Adipocyte (in vitro differentiated cells): ENCODE measurements at regions not wholly inside any gene's neighbourhood (a gene's known extent, or its start where the extent isn't known, plus 50 kb on each side); places are given as distances from the start of the nearest gene placed in this dataset.

ENCODE experiments used
- DNase-seq: peaks from one replicate; pipeline ENCODE4 v3.0.0-alpha.2; 2015; ENCODE audit warnings: low read depth
- H3K27me3 ChIP-seq: replicated peaks from 2 replicates; pipeline ENCODE4 v1.7.0; 2013; ENCODE audit warnings: mild to moderate bottlenecking, low read length, moderate library complexity; ENCODE audit not compliant: control insufficient read depth, insufficient read depth
- H3K36me3 ChIP-seq: 2 replicates; pipeline ENCODE4 v1.7.0; 2013; ENCODE audit warnings: low read length, mild to moderate bottlenecking, moderate library complexity; ENCODE audit not compliant: control insufficient read depth, insufficient read depth, severe bottlenecking
- H3K4me1 ChIP-seq: 2 replicates; pipeline ENCODE4 v1.7.0; 2013; ENCODE audit warnings: mild to moderate bottlenecking, low read length, moderate library complexity; ENCODE audit not compliant: control insufficient read depth, insufficient read depth
- H3K4me3 ChIP-seq: 2 replicates; pipeline ENCODE4 v1.7.0; 2013; ENCODE audit warnings: mild to moderate bottlenecking, low read length, moderate library complexity
- H3K9ac ChIP-seq: 2 replicates; pipeline ENCODE4 v1.7.0; 2013; ENCODE audit warnings: mild to moderate bottlenecking, low read length, moderate library complexity
- H3K9me3 ChIP-seq: 2 replicates; pipeline ENCODE4 v1.7.0; 2013; ENCODE audit warnings: mild to moderate bottlenecking, low read length, moderate library complexity; ENCODE audit not compliant: control insufficient read depth

- no peak overlapping the region for H3K9ac ChIP-seq
- no peak for DNase-seq
- H3K9me3 ChIP-seq: no peaks in the 10 kb centered on the region
- H3K4me1 ChIP-seq: no peaks in the 10 kb centered on the region
- H3K27me3 ChIP-seq: no peaks in the 10 kb centered on the region
- peaks cover 4% of the 10 kb centered on the region for H3K36me3 ChIP-seq
- H3K4me3 ChIP-seq: no peak overlapping the region
These were observed 420.0 kb downstream of the CTTN start for GRCh38 chr11:70818351-70818750.

GRCh38 chr11:70819022-70819421 lies 420.7 kb downstream of the CTTN start:
- Histone ChIP-seq H3K9me3 (no peaks in the 10 kb centered on the region), H3K36me3 (peaks cover 4% of the 10 kb centered on the region), H3K9ac (no peak overlapping the region), H3K4me3 (no peak overlapping the region), H3K27me3 (no peaks in the 10 kb centered on the region), H3K4me1 (no peaks in the 10 kb centered on the region)
- no peak for DNase-seq

GRCh38 chr11:70820311-70820710 lies 422.0 kb downstream of the CTTN start:
- H3K9ac ChIP-seq: no peak overlapping the region

GRCh38 chr11:70820712-70821111 lies 422.4 kb downstream of the CTTN start:
- no peak overlapping the region for H3K4me3 ChIP-seq
- no peaks in the 10 kb centered on the region for H3K9me3 ChIP-seq

More at GRCh38 chr11:70820311-70820710, 422.0 kb downstream of the CTTN start:
- Histone ChIP-seq H3K4me3 (no peak overlapping the region), H3K27me3 (no peaks in the 10 kb centered on the region), H3K4me1 (peaks cover 3% of the 10 kb centered on the region), H3K9me3 (no peaks in the 10 kb centered on the region), H3K36me3 (peaks cover 4% of the 10 kb centered on the region)
- DNase-seq: no peak

GRCh38 chr11:70823771-70824170 lies 425.4 kb downstream of the CTTN start:
- no peak overlapping the region for H3K9ac ChIP-seq
- no peaks in the 10 kb centered on the region for H3K27me3 ChIP-seq
- peaks cover 4% of the 10 kb centered on the region for H3K36me3 ChIP-seq
- no peak overlapping the region for H3K4me3 ChIP-seq
- no peaks in the 10 kb centered on the region for H3K9me3 ChIP-seq
- H3K4me1 ChIP-seq: peaks cover 9% of the 10 kb centered on the region
- DNase-seq: no peak

More at GRCh38 chr11:70820712-70821111, 422.4 kb downstream of the CTTN start:
- Histone ChIP-seq H3K36me3 (peaks cover 4% of the 10 kb centered on the region), H3K4me1 (peaks cover 3% of the 10 kb centered on the region), H3K9ac (no peak overlapping the region), H3K27me3 (no peaks in the 10 kb centered on the region)
- DNase-seq: no peak

DNA sequence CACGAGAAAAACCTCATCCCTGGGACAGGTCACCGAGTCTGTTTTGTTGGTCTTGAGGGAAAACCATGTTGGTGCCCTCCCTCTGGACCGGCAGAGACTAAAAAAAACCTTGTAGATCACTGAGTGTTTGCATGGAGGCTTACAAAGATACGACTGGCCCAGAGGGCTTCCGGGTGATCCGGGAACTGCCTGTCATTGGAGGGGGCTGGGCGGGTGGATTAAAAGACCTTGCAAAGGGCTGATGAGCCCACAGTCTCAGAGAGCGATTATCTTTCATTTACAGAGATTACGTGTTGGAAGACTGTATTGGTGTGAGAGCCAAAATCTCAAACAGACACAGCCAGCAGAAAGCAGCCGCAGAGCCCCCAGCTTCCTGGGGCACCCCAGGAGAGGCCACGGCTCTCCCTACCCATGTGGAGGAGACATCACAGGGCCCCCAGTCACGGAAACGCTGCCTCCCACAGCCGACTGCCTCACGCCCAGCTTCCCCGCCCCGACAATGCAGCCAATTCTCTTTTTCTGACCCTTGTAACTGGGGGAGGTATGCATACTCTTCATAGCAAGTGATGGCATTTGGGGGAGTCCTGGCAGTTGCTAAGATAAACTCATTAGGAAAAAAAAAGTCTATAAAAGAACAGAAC lies 426.4 kb downstream of the CTTN start:
- H3K4me3 ChIP-seq: no peak overlapping the region
- DNase-seq: no peak
- H3K4me1 ChIP-seq: peaks cover 11% of the 10 kb centered on the region
- H3K9me3 ChIP-seq: no peaks in the 10 kb centered on the region
- H3K36me3 ChIP-seq: peaks cover 4% of the 10 kb centered on the region
- H3K9ac ChIP-seq: no peak overlapping the region
- no peaks in the 10 kb centered on the region for H3K27me3 ChIP-seq

- no peak for DNase-seq
- Histone ChIP-seq H3K4me1 (peaks cover 11% of the 10 kb centered on the region), H3K36me3 (no peaks in the 10 kb centered on the region), H3K9me3 (no peaks in the 10 kb centered on the region), H3K9ac (no peak overlapping the region), H3K4me3 (peak overlapping the region; percentile 68), H3K27me3 (peaks cover 3% of the 10 kb centered on the region)
These were observed 426.4 kb downstream of the SHANK2 start for GRCh38 chr11:70825893-70826540.

DNA sequence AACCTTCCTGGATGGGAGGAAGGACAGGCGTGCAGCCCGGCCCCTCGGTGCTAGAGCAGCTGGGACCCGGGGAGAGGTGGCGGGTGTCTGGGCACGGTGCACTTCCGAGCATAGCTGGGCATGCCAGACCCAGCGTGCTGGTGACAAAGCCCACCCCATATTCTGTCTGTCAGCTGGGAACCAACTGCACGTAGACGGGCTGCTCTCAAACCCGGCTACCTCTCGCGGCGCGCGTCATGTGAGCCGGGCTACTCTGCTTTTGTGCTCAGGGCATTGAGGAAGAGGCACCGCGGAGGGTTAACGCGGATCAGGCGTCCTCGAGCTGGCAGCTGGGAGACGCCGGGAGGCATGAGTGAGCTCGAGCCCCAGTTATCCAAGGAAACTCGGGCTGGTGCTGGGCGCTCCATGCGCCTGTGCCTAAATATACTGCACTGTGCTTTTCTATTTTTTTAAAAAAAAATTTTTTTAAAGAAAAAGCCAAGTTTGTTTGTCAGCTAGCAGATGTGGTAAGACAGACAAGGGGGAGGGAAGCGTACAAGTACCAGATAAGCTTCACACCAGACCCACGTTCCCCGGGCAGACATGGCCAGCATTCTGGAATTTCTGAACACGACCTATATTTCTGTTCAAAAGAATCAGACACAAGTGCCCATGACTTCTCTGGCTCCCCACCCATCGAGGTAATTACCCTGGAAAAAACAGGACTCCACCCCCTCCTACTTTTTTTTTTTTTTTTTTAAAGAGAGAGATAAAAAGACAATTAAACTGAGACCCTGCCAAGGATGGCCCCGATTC lies 425.6 kb downstream of the SHANK2 start:
- peak; percentile 32 for DNase-seq
- Histone ChIP-seq H3K27me3 (peaks cover 7% of the 10 kb centered on the region), H3K4me1 (peaks cover 11% of the 10 kb centered on the region), H3K4me3 (peak overlapping the region; percentile 68), H3K36me3 (no peaks in the 10 kb centered on the region), H3K9me3 (no peaks in the 10 kb centered on the region), H3K9ac (no peak overlapping the region)

DNA sequence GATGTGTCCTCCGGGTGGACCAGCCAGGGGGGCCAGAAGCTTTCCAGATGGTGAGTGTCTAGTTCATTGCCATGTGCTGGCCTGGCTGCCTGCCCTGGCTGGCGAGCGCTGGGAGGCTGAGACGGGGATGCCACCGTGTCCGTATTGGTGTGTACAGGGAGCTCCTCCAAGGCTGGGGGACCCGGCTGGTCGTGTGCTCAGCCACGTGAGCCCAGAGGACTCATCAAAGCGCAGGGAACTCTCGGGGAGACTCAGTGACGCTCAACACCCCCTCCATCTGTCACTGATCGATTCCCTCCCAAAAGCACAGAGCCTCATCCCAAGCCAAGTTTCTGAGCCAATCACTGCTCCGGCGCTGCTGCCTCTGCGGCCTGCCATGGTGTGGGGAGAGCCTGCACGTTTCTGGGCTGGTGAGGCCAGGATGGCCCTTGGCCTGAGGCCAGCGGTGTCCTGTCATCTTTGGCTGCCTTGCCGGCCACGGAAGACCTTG lies 423.7 kb downstream of the SHANK2 start:
- peaks cover 11% of the 10 kb centered on the region for H3K4me1 ChIP-seq
- H3K36me3 ChIP-seq: no peaks in the 10 kb centered on the region
- H3K9ac ChIP-seq: no peak overlapping the region
- H3K4me3 ChIP-seq: no peak overlapping the region
- no peak for DNase-seq
- no peaks in the 10 kb centered on the region for H3K9me3 ChIP-seq
- H3K27me3 ChIP-seq: peaks cover 7% of the 10 kb centered on the region

GRCh38 chr11:70829134-70829885 lies 423.1 kb downstream of the SHANK2 start:
- no peak for DNase-seq
- Histone ChIP-seq H3K9me3 (no peaks in the 10 kb centered on the region), H3K27me3 (peaks cover 7% of the 10 kb centered on the region), H3K9ac (no peak overlapping the region), H3K4me3 (no peak overlapping the region), H3K36me3 (no peaks in the 10 kb centered on the region), H3K4me1 (peaks cover 11% of the 10 kb centered on the region)

GRCh38 chr11:70829886-70830272 lies 422.5 kb downstream of the SHANK2 start:
- Histone ChIP-seq H3K9me3 (no peaks in the 10 kb centered on the region), H3K36me3 (no peaks in the 10 kb centered on the region), H3K27me3 (peaks cover 7% of the 10 kb centered on the region), H3K4me3 (no peak overlapping the region), H3K9ac (no peak overlapping the region), H3K4me1 (peaks cover 8% of the 10 kb centered on the region)
- no peak for DNase-seq
